Lung (tissue), 11 donors: ENCODE measurements at regions not wholly inside any gene's neighbourhood (a gene's known extent, or its start where the extent isn't known, plus 50 kb on each side); places are given as distances from the start of the nearest gene placed in this dataset.
A peak's percentile ranks its signal among the peaks of the same experiment; 100 is the strongest.

Source experiments
- ATAC-seq: fragments of 200-7000 bp; cut with Tn5 transposase; one replicate; pipeline ENCODE4 v1.9.1; 2020; ENCODE audit warnings: moderate number of reproducible peaks; ENCODE audit not compliant: insufficient read depth, low FRiP score
- DNase-seq, 3 donors: peaks; one replicate each; pipeline ENCODE4 v3.0.0-alpha.2; 2013 to 2017
- H3K27ac ChIP-seq, 2 donors: one replicate each; pipeline ENCODE4 v1.5.1; 2013; ENCODE audit warnings: mild to moderate bottlenecking in 2 of 2, moderate library complexity in 2 of 2, control low read depth in 1 of 2, inconsistent platforms in 1 of 2, low read depth in 1 of 2, low read length in 1 of 2
- H3K27me3 ChIP-seq, 3 donors: one replicate each; pipeline ENCODE4 v1.5.1; 2013; ENCODE audit warnings: low read length in 2 of 3; ENCODE audit not compliant: control insufficient read depth in 3 of 3, insufficient read depth in 3 of 3
- H3K36me3 ChIP-seq, 4 donors: one replicate each; pipeline ENCODE4 v1.5.1; 2013; ENCODE audit warnings: low read length in 4 of 4, mild to moderate bottlenecking in 1 of 4, moderate library complexity in 1 of 4; ENCODE audit not compliant: control insufficient read depth in 4 of 4, insufficient read depth in 4 of 4
- H3K4me1 ChIP-seq, 5 donors: one replicate each; pipeline ENCODE4 v1.5.1; 2013; ENCODE audit warnings: low read length in 5 of 5, mild to moderate bottlenecking in 2 of 5, moderate library complexity in 1 of 5; ENCODE audit not compliant: control insufficient read depth in 5 of 5, insufficient read depth in 5 of 5
- H3K4me3 ChIP-seq: one replicate; pipeline ENCODE4 v1.5.1; 2013; ENCODE audit warnings: mild to moderate bottlenecking, control low read depth, moderate library complexity
- H3K9ac ChIP-seq, 2 donors: one replicate each; pipeline ENCODE4 v1.5.1; 2013; ENCODE audit warnings: low read length in 2 of 2, control low read depth in 1 of 2; ENCODE audit not compliant: insufficient read depth in 1 of 2
- H3K9me3 ChIP-seq, 4 donors: one replicate each; pipeline ENCODE4 v1.5.1; 2013; ENCODE audit warnings: low read length in 3 of 4, mild to moderate bottlenecking in 1 of 4, moderate library complexity in 1 of 4; ENCODE audit not compliant: control insufficient read depth in 4 of 4, insufficient read depth in 3 of 4
- WGBS, 2 donors: extraction: QIAGEN DNeasy Blood & Tissue Kit; methylation state at CpG; one replicate each; pipeline ENCODE4 v1.1.7; 2013; 5-methylcytosine and 5-hydroxymethylcytosine counted together
- TF ChIP-seq, protein P1 (sequence below): IDR thresholded peaks from 2 replicates; pipeline ENCODE4 v1.5.1; 2012; ENCODE audit warnings: mild to moderate bottlenecking; ENCODE audit errors: control extremely low read depth, extremely low read depth
- donor health status: control.
- donor health status: control.
- donor health status: Bipolar disorder and iron deficiency.
- donor health status: healthy.
- donor health status: DM: yes; HTN: yes; CAD: no.

GRCh38 chr10:3716093-3716492 lies 68.9 kb downstream of the KLF6 start:
- no peak overlapping the region for H3K9ac ChIP-seq
- peaks cover 0 to 9% (median 1%) of the 10 kb centered on the region in 4 donors for H3K9me3 ChIP-seq
- WGBS, 2 donors, result 86 to 91% methylated on average over 9 of the region's 9 CpGs
- peaks cover 0 to 2% (median 0%) of the 10 kb centered on the region in 5 donors for H3K4me1 ChIP-seq
- H3K4me3 ChIP-seq, result no peak overlapping the region
- H3K36me3 ChIP-seq, result no peaks in the 10 kb centered on the region
- DNase-seq, result no peak
- H3K27me3 ChIP-seq, result no peaks in the 10 kb centered on the region
- TF ChIP-seq, protein P1, sequence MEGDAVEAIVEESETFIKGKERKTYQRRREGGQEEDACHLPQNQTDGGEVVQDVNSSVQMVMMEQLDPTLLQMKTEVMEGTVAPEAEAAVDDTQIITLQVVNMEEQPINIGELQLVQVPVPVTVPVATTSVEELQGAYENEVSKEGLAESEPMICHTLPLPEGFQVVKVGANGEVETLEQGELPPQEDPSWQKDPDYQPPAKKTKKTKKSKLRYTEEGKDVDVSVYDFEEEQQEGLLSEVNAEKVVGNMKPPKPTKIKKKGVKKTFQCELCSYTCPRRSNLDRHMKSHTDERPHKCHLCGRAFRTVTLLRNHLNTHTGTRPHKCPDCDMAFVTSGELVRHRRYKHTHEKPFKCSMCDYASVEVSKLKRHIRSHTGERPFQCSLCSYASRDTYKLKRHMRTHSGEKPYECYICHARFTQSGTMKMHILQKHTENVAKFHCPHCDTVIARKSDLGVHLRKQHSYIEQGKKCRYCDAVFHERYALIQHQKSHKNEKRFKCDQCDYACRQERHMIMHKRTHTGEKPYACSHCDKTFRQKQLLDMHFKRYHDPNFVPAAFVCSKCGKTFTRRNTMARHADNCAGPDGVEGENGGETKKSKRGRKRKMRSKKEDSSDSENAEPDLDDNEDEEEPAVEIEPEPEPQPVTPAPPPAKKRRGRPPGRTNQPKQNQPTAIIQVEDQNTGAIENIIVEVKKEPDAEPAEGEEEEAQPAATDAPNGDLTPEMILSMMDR, result no peak
- H3K27ac ChIP-seq, result no peak overlapping the region
- ATAC-seq, result no peak

DNA sequence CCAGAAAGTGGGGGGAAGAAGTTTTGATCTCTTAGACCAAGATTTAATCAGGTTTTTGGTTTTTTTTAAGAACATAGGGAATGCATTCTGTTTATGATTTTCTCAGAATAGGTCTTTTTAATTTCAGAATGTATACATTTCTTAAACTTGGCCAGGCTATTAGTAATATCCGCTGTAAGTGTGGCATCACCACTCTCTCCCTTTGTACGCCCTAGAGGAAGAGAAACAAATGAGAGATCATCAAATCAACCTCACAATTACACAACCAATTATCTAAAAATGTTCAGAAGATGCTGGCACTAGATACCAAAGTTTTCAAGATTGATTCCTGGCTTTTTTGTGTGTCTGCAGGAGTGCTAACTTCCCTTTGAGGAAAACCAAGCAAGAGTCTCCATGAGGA lies 70.0 kb downstream of the KLF6 start:
- Histone ChIP-seq H3K27ac (no peak overlapping the region), H3K27me3 (no peaks in the 10 kb centered on the region), H3K9me3 (peaks cover 0 to 9% (median 3%) of the 10 kb centered on the region in 4 donors), H3K9ac (no peak overlapping the region), H3K36me3 (no peaks in the 10 kb centered on the region), H3K4me1 (peaks cover 0 to 2% (median 0%) of the 10 kb centered on the region in 5 donors), H3K4me3 (no peak overlapping the region)
- ATAC-seq (no peak), DNase-seq (no peak)
- TF ChIP-seq, protein P1, result no peak
- 70 to 71% methylated on average over 2 of the region's 2 CpGs for WGBS, 2 donors

- H3K9me3 ChIP-seq, result peaks cover 0 to 9% (median 3%) of the 10 kb centered on the region in 4 donors
- H3K27me3 ChIP-seq, result no peaks in the 10 kb centered on the region
- no peak overlapping the region for H3K9ac ChIP-seq
- H3K4me3 ChIP-seq, result no peak overlapping the region
- ATAC-seq (no peak), DNase-seq (peak in 2 of 3 donors; percentile 6 to 35)
- TF ChIP-seq, protein P1, result no peak
- no peak overlapping the region for H3K27ac ChIP-seq
- peaks cover 0 to 2% (median 0%) of the 10 kb centered on the region in 5 donors for H3K4me1 ChIP-seq
- no peaks in the 10 kb centered on the region for H3K36me3 ChIP-seq
- 74 to 78% methylated on average over 6 of the region's 6 CpGs for WGBS, 2 donors
Observed at GRCh38 chr10:3714531-3714930, 70.5 kb downstream of the KLF6 start.

GRCh38 chr10:3712707-3713106 lies 72.3 kb downstream of the KLF6 start:
- no peaks in the 10 kb centered on the region for H3K27me3 ChIP-seq

More at GRCh38 chr10:3712707-3713106, 72.3 kb downstream of the KLF6 start:
- WGBS, 2 donors, result 95 to 97% methylated on average over 1 of the region's 1 CpG
- TF ChIP-seq, protein P1, result no peak
- no peak overlapping the region for H3K27ac ChIP-seq
- no peaks in the 10 kb centered on the region for H3K36me3 ChIP-seq
- H3K4me3 ChIP-seq, result no peak overlapping the region
- H3K4me1 ChIP-seq, result peaks cover 0 to 2% (median 0%) of the 10 kb centered on the region in 5 donors
- no peak overlapping the region for H3K9ac ChIP-seq
- no peak for ATAC-seq
- no peak for DNase-seq
- H3K9me3 ChIP-seq, result peaks cover 0 to 9% (median 3%) of the 10 kb centered on the region in 4 donors
